DOHH2 (cell line): ENCODE measurements at regions not wholly inside any gene's neighbourhood (a gene's known extent, or its start where the extent isn't known, plus 50 kb on each side); places are given as distances from the start of the nearest gene placed in this dataset.

Experiments used
- H3F3A ChIP-seq: fragments of 200-600 bp; sonication (generic), shearing (Covaris generic); 2 replicates; pipeline ENCODE4 v1.6.0; 2016; ENCODE audit warnings: antibody characterized with exemption, mild to moderate bottlenecking; ENCODE audit not compliant: control insufficient read depth, insufficient read depth
- H3K27ac ChIP-seq: fragments of 200-600 bp; sonication (generic); 2 replicates; pipeline ENCODE4 v1.5.1; 2014; ENCODE audit warnings: low read depth, mild to moderate bottlenecking, low read length, moderate library complexity
- H3K27me3 ChIP-seq: fragments of 200-600 bp; sonication (generic); 2 replicates; pipeline ENCODE4 v1.6.1; 2014; ENCODE audit warnings: mild to moderate bottlenecking, low read length, mixed read lengths; ENCODE audit not compliant: control insufficient read depth
- H3K36me3 ChIP-seq: fragments of 200-600 bp; sonication (generic); 2 replicates; pipeline ENCODE4 v1.6.1; 2014; ENCODE audit warnings: mild to moderate bottlenecking, low read length, moderate library complexity, mixed read lengths; ENCODE audit not compliant: control insufficient read depth
- H3K4me1 ChIP-seq: fragments of 200-600 bp; sonication (generic); 2 replicates; pipeline ENCODE4 v1.6.1; 2014; ENCODE audit warnings: mild to moderate bottlenecking, low read length, mixed read lengths; ENCODE audit not compliant: control insufficient read depth
- H3K4me2 ChIP-seq: fragments of 200-600 bp; sonication (generic); 2 replicates; pipeline ENCODE4 v1.6.0; 2014; ENCODE audit warnings: mild to moderate bottlenecking, low read length, moderate library complexity
- H3K4me3 ChIP-seq: fragments of 200-600 bp; sonication (generic); 2 replicates; pipeline ENCODE4 v1.5.1; 2014; ENCODE audit warnings: mild to moderate bottlenecking, low read length, mixed read lengths
- H3K79me2 ChIP-seq: fragments of 200-600 bp; sonication (generic); 2 replicates; pipeline ENCODE4 v1.6.1; 2014; ENCODE audit warnings: mild to moderate bottlenecking, low read length, mixed read lengths; ENCODE audit not compliant: control insufficient read depth
- H3K9me2 ChIP-seq: fragments of 200-600 bp; sonication (generic); replicated peaks from 2 replicates; pipeline ENCODE4 v1.6.1; 2014; ENCODE audit warnings: mild to moderate bottlenecking, low read length, mixed read lengths; ENCODE audit not compliant: control insufficient read depth
- H3K9me3 ChIP-seq: fragments of 200-600 bp; sonication (generic); 2 replicates; pipeline ENCODE4 v1.6.1; 2014; ENCODE audit warnings: antibody characterized with exemption, low read length, mixed read lengths; ENCODE audit not compliant: control insufficient read depth, insufficient read depth
- H4K20me1 ChIP-seq: fragments of 200-600 bp; sonication (generic); 2 replicates; pipeline ENCODE4 v1.6.0; 2014; ENCODE audit warnings: low read depth, mild to moderate bottlenecking, antibody characterized with exemption, low read length, moderate library complexity; ENCODE audit not compliant: control insufficient read depth, insufficient read depth
- CTCF ChIP-seq: fragments of 200-600 bp; sonication (generic); IDR thresholded peaks from one replicate; pipeline ENCODE4 v1.5.1; 2014; ENCODE audit warnings: antibody characterized with exemption, mild to moderate bottlenecking, low read depth, low read length; ENCODE audit not compliant: poor library complexity, severe bottlenecking
- EZH2phosphoT487 ChIP-seq: fragments of 200-600 bp; sonication (generic); IDR thresholded peaks from 2 replicates; pipeline ENCODE4 v1.6.1; 2017; ENCODE audit warnings: borderline replicate concordance, mild to moderate bottlenecking, antibody characterized with exemption, low read length, moderate library complexity, mixed read lengths

DNA sequence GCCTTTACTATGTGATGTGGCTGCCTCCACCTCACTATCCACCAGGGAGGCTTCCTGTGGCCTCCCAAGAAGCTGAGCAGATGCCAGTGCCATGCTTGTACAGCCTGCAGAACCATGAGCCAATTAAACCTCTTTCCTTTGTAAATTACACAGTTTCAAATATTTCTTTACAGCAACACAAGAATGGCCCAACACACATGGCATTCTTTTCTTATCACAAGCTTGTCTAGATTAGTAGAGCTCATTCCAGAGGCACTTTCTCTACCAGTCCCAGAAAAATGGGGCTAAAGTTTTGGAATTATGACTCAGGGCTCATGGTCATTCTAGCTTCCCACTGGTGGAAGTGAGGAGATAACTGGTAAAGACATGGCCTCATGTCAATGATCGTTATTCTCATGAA is 655.2 kb downstream of the LMO4 start:
- no peak for TF ChIP-seq CTCF
- no peak for TF ChIP-seq EZH2phosphoT487
- H3K79me2 ChIP-seq: no peaks in the 10 kb centered on the region
- no peaks in the 10 kb centered on the region for H3K27me3 ChIP-seq
- H3K4me2 ChIP-seq: no peak overlapping the region
- no peaks in the 10 kb centered on the region for H3K4me1 ChIP-seq
- H3K27ac ChIP-seq: no peak overlapping the region
- no peak overlapping the region for H3K4me3 ChIP-seq
- H3F3A ChIP-seq: no peaks in the 10 kb centered on the region
- H3K9me2 ChIP-seq: no peaks in the 10 kb centered on the region
- no peaks in the 10 kb centered on the region for H3K9me3 ChIP-seq
- H3K36me3 ChIP-seq: no peaks in the 10 kb centered on the region
- no peaks in the 10 kb centered on the region for H4K20me1 ChIP-seq

DNA sequence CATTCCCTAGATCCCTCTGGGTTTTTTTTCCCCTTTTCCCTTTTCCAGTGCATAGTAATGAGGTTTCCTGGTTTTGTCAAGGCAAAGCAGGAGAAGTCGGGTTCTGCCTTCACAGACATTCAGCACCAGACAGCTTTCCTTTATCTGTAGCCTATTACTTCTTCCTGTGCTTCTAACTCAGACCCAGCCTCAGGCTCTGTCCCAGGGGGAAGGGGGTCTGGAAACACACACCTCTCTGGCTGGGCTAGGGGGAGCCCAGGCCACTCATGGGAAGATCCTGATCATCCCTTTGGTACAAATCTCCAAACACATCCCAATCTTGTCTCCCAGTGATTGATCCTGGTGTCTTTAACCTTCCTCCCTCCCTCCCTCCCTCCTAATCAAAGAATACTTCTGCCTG is 656.4 kb downstream of the LMO4 start:
- Histone ChIP-seq H3K9me2 (no peaks in the 10 kb centered on the region), H4K20me1 (no peaks in the 10 kb centered on the region), H3K27me3 (no peaks in the 10 kb centered on the region), H3K4me1 (no peaks in the 10 kb centered on the region), H3K36me3 (no peaks in the 10 kb centered on the region), H3F3A (no peaks in the 10 kb centered on the region), H3K4me2 (no peak overlapping the region), H3K9me3 (no peaks in the 10 kb centered on the region), H3K79me2 (no peaks in the 10 kb centered on the region), H3K27ac (no peak overlapping the region), H3K4me3 (no peak overlapping the region)
- no peak for TF ChIP-seq CTCF
- TF ChIP-seq EZH2phosphoT487: no peak

- no peaks in the 10 kb centered on the region for H3K27me3 ChIP-seq
- H3K79me2 ChIP-seq: no peaks in the 10 kb centered on the region
- H3K36me3 ChIP-seq: no peaks in the 10 kb centered on the region
- H3K9me2 ChIP-seq: no peaks in the 10 kb centered on the region
- H3F3A ChIP-seq: no peaks in the 10 kb centered on the region
- H3K4me1 ChIP-seq: no peaks in the 10 kb centered on the region
- H3K4me2 ChIP-seq: no peak overlapping the region
- TF ChIP-seq EZH2phosphoT487 (no peak), CTCF (no peak)
- H3K27ac ChIP-seq: no peak overlapping the region
- no peak overlapping the region for H3K4me3 ChIP-seq
- no peaks in the 10 kb centered on the region for H3K9me3 ChIP-seq
- H4K20me1 ChIP-seq: no peaks in the 10 kb centered on the region
These were observed 657.6 kb downstream of the LMO4 start for GRCh38 chr1:87986130-87986866.
